GM19351 (cell line): ENCODE measurements at regions not wholly inside any gene's neighbourhood (a gene's known extent, or its start where the extent isn't known, plus 50 kb on each side); places are given as distances from the start of the nearest gene placed in this dataset.
"Not testable (repeated sequence)": the region's sequence is repeated elsewhere in the genome, so short reads cannot be mapped to it uniquely, and the experiment has no call there.

Experiments
- ATAC-seq: cut with Tn5 transposase; IDR thresholded peaks from one replicate; pipeline ENCODE4 v1.9.1; 2021; ENCODE audit warnings: mild to moderate bottlenecking, moderate library complexity; ENCODE audit not compliant: unreplicated experiment

- ATAC-seq, result not testable (repeated sequence)
These were observed 260.1 kb downstream of the MEF2C start for GRCh38 chr5:88622890-88623289.

GRCh38 chr5:88615767-88616166, 267.2 kb downstream of the MEF2C start:
- ATAC-seq, result not testable (repeated sequence)

DNA sequence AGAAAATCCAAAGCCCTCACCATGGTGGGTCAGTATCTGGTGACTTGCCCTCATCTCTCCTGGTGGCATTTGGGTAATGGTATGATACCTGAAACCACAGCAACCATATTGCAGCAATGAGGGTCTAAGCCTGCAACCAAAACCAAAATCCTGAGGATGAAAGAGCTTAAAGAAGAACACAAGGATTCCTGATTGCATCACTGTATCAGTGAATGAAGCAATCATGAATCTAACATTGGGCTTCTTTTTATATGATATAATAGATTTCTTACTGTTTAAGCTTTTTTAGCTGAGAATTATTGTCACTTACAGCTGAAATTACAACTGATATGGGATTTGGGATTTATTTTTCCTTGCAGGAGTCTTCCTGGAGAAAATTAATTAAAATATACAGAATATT, 269.9 kb downstream of the MEF2C start:
- no peak for ATAC-seq

GRCh38 chr5:88610586-88610985, 272.4 kb downstream of the MEF2C start:
- no peak for ATAC-seq

DNA sequence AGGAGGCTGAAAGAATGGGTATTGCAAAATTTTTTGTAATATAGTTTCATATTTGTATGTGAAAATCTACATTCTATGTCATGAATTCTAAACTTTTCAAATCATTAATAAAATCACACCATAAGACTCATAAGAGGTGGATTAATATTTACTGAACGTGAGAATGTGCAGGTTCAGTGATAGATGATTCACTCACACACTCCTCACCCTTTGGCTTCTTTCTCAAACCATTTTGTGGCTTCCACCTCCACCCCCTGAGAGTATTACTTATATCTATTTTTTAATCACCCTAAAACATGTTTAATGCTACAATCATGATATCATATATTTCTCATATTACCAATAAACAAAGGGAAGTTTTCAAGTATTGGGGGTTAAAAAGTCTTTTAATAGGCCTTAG, 275.5 kb downstream of the MEF2C start:
- no peak for ATAC-seq

DNA sequence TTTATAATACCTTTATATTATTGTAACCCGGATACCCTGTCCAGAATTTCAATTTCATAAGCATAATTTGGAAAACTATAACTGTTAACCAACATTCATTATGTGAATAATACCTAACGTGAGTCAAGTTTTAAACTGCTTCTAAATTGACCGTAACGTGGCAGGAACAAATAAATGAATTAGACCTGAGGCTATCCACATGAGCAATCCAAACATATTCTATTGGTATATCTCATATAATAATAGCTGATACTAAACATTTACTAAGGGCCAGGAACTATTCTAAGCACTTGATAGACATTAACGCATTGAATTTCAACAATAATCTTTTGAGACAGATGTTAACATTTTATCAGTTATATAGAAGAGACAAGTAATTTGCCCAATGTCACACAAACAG, 276.4 kb downstream of the MEF2C start:
- no peak for ATAC-seq

- ATAC-seq, result no peak
These were observed 276.8 kb downstream of the MEF2C start for GRCh38 chr5:88606173-88606572.

DNA sequence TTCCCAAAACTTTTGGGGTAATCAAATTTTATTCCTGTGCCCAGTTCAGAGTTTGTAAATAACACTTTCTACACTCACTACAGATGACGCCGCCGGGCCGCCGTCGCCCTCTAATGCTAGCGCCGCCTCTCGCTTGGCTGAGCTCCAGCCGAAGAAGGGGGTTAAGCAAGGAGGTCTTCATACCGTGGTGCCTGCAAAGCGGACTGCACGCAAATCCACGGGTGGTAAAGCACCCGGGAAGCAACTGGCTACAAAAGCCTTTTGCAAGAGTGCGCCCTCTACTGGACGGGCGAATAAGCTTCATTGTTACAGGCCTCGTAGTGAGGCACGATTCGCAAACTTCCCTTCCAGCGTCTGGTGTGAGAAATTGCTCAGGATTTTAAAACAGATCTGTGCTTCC, 280.4 kb downstream of the MEF2C start:
- ATAC-seq, result no peak

- no peak for ATAC-seq
These were observed 288.5 kb downstream of the MEF2C start for GRCh38 chr5:88594441-88594840.

DNA sequence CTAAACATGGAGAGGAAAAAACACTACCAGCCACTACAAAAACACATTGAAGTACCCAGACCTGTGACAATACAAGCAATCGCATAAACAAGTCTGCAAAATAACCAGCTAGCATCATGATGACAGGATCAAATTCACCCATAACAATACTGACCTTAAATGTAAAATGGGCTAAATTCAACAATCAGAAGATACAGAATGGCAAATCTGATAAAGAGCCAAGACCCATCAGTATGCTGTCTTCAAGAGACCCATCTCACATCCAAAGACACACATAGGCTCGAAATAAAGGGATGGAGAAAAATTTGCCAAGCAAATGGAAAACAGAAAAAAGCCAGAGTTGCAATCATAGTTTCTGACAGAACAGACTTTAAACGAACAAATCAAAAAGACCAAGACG, 294.4 kb downstream of the MEF2C start:
- no peak for ATAC-seq

GRCh38 chr5:88583471-88583870, 299.5 kb downstream of the MEF2C start:
- no peak for ATAC-seq

DNA sequence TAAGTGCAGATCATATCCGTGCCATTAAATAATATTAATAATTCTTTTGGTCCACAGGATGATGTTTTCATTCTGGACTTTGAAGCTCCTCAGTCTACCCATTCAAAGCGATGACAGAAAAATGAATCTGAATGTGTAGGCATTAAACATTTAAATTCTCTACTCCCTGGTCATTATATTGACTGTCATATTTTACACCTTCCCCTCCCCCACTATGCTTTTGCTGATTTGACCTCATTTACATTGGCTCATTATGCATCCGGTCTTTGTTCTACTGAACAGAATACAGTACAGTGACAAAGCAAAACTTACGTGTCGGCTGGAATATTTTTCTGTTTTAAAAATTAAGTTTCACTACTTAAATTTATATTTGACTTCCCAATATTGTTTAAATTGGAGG, 289.7 kb upstream of the TMEM161B start:
- ATAC-seq, result no peak

GRCh38 chr5:88557881-88558280, 289.2 kb upstream of the TMEM161B start:
- no peak for ATAC-seq

- no peak for ATAC-seq
These were observed 288.5 kb upstream of the TMEM161B start for GRCh38 chr5:88557131-88557530.

DNA sequence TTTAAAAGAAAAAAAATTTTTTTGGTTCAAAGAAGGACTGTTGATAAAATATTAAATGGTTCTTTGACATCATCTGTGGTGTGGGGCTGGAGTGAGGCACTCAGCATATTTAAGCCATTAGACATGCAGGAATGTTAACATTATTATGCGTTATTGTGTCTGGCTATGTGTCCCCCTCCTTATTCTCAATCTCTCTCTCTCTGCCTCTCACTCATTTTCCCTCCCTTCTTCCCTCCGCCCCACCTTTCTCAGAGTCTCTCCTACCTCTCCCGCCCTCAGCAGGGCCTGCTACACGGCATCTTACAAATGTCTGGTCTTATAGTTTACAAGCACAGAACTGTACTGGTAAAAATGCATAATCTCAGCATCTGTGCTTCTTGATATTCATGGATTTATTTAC, 287.8 kb upstream of the TMEM161B start:
- no peak for ATAC-seq

DNA sequence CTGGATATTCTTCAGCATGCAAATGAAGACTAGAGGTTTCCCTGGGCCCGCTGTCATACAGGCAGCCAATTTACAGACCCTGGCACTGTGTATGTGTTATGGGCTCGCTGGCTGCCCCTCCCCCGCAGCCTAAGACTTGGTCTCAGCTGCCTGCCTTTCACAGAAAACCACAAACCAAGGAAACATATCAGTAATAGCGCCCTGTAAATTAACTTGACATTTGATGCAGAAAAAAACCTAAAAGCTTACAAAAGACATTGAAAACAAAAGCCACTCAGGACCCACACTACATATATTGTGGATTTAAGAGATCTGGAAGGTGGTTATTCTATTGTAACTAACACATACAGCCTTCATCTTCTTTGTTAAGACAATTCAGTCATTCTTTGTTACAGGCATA, 287.0 kb upstream of the TMEM161B start:
- no peak for ATAC-seq

GRCh38 chr5:88553986-88554385, 285.3 kb upstream of the TMEM161B start:
- ATAC-seq, result no peak

DNA sequence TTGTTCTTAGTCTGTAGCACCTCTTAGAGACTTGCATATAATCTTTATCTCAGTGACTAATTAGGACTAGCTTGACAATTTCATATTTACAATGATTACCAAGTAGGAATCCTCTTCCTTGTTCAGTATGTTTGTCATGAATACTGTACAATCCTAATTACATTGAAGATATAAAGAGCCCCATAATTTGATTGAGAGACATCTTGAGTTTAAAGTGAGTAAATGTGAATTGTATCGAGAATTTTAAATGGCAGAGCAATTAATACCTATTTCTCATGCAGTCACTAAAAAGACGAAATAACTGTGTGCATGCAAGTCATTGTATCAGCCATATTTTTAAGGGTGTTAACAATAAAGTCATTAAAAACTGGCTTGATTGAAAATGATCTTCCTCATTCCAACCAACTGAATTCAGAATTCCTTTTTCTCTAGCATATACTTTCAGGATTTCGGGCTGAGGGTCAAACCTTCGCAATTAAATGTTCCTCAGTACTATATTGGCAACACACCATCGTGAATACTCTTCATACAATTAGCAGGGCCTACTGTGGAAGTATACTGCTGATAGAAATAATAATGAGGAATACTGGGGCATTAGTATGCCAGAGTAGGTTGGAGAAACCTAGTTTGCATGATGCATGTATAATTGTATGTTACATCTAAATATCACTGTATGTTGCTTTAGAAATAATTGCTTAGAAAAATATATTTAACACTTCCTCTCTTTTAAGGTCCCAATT, 284.7 kb upstream of the TMEM161B start:
- ATAC-seq, result no peak

- ATAC-seq, result no peak
These were observed 283.8 kb upstream of the TMEM161B start for GRCh38 chr5:88552426-88552825.

DNA sequence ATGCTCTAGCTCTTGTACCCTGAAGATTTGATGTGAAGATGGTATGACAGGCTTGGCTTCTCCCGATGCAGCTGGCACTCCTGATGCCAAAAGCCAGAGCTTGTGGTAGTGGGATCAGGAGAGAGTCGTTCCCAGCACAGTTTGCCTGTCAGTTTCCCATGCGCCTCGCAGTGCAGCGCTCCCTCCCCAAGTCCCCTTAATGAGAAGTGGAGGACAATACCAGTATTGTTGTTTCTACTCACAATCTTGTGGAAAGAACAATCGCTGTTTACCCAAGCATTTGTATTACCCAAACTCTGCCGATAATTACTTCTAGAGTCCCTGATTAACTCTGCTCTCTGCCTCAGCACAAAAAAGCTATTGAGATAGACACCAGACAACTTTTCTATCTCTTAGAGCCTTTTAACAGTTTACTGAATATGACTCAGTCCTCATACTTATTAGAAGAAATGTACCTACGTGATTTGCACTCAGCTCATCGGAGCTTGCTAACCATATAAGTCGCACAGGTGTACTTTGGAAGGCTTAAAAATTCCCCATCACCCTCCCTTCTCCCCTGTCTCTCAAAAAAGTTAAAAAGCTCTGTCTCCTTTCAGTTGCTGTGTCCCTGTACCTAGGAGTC, 283.2 kb upstream of the TMEM161B start:
- ATAC-seq, result no peak

DNA sequence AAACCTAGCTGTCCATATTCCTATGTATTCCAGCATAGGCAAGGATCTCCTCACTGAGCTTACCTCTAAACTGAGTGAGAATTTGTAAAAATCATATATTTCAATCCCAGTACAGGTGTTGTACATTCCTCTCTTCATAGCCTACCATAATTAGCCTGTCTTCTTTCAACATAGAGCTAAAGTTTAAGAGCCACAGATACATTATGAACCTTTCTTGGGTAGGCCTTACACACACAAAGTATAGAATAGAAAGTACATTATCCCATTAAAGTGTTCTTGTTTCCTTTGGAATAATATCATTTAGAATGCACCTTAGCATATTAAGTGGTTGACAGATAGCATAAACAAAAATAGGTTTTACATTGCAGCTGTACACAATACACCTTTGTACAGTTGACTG, 282.1 kb upstream of the TMEM161B start:
- ATAC-seq, result no peak

GRCh38 chr5:88548136-88548805, 279.6 kb upstream of the TMEM161B start:
- no peak for ATAC-seq
